Tibial nerve (tissue), 4 donors: ENCODE measurements at regions not wholly inside any gene's neighbourhood (a gene's known extent, or its start where the extent isn't known, plus 50 kb on each side); places are given as distances from the start of the nearest gene placed in this dataset.

Source experiments
- EP300 ChIP-seq, 2 donors: sonication (generic); formaldehyde crosslinking; IDR thresholded peaks; one replicate each; pipeline ENCODE4 v1.6.1; 2017; ENCODE audit warnings: antibody characterized with exemption in 2 of 2, mild to moderate bottlenecking in 1 of 2
- POLR2A ChIP-seq, 2 donors: fragments of 450-650 bp; IDR thresholded peaks; one replicate each; pipeline ENCODE4 v1.6.1; 2017; ENCODE audit warnings: antibody characterized with exemption in 2 of 2, mild to moderate bottlenecking in 2 of 2, moderate library complexity in 2 of 2
- TF ChIP-seq, protein P1 (sequence below), 5 experiments: fragments of 200-600 bp in 3 of 5; fragments of 450-650 bp in 2 of 5; sonication (generic) in 3 of 5; IDR thresholded peaks; one replicate each; pipeline ENCODE4 v1.5.1; 2016 to 2019; ENCODE audit warnings: antibody characterized with exemption in 5 of 5, mild to moderate bottlenecking in 3 of 5, moderate library complexity in 2 of 5

DNA sequence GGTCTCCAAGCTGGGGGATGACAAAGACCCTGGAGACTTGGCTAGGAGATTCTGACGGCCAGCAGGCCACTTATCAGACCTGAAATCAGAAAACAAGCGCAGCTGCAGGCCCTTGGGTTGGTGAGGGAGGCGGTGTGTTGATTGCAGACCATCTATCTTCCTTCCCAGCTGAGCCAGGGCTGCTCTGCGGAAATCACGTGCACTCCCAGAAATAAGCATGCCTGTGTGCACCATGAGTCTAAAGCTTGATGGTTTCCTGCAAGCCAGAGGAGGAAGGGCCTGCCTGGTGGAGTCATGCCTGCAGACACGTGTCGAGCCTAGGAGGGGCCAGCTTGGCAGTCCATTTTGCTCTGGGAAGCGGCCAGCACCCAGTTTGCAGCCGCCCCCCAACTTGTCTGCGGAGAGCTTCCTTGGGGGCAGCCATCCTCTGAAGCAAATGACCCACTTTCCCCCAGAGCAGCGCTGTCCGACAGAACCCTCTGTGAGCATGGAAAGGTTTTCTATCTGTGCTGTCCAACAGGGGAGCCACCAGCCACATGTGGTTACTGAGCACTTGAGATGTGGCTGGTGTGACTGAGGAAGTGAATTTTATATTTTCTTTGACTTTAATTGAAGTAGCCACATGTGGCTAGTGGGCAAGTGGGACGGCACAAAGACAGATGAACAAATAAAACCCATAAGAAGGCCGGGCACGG, 175.7 kb upstream of the BCOR start:
- TF ChIP-seq, protein P1, sequence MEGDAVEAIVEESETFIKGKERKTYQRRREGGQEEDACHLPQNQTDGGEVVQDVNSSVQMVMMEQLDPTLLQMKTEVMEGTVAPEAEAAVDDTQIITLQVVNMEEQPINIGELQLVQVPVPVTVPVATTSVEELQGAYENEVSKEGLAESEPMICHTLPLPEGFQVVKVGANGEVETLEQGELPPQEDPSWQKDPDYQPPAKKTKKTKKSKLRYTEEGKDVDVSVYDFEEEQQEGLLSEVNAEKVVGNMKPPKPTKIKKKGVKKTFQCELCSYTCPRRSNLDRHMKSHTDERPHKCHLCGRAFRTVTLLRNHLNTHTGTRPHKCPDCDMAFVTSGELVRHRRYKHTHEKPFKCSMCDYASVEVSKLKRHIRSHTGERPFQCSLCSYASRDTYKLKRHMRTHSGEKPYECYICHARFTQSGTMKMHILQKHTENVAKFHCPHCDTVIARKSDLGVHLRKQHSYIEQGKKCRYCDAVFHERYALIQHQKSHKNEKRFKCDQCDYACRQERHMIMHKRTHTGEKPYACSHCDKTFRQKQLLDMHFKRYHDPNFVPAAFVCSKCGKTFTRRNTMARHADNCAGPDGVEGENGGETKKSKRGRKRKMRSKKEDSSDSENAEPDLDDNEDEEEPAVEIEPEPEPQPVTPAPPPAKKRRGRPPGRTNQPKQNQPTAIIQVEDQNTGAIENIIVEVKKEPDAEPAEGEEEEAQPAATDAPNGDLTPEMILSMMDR (IDR thresholded peaks at IDR 0.05): no peak
- TF ChIP-seq POLR2A (IDR thresholded peaks at IDR 0.05) (no peak), EP300 (IDR thresholded peaks at IDR 0.05) (peak in 1 of 2 donors; percentile 53)
